NT2/D1 (cell line): ENCODE measurements at regions not wholly inside any gene's neighbourhood (a gene's known extent, or its start where the extent isn't known, plus 50 kb on each side); places are given as distances from the start of the nearest gene placed in this dataset.

Experiments used
- SUZ12 ChIP-seq: IDR thresholded peaks from 2 replicates; pipeline ENCODE4 v1.6.1; 2011; ENCODE audit not compliant: insufficient read length, insufficient read depth; ENCODE audit errors: extremely low read depth
- YY1 ChIP-seq: IDR thresholded peaks from 2 replicates; pipeline ENCODE4 v1.6.1; 2011; ENCODE audit not compliant: insufficient read length, insufficient read depth
- ZNF274 ChIP-seq: IDR thresholded peaks from 2 replicates; pipeline ENCODE4 v1.6.1; 2011; ENCODE audit warnings: mild to moderate bottlenecking, low read depth, low read length

- TF ChIP-seq YY1 (no peak), ZNF274 (no peak), SUZ12 (no peak)
Observed at GRCh38 chr20:39268981-39269461, 306.9 kb downstream of the DHX35 start.
